HG03025 (cell line): ENCODE measurements at regions not wholly inside any gene's neighbourhood (a gene's known extent, or its start where the extent isn't known, plus 50 kb on each side); places are given as distances from the start of the nearest gene placed in this dataset.

Experiments
- ATAC-seq: cut with Tn5 transposase; IDR thresholded peaks from one replicate; pipeline ENCODE4 v1.9.1; 2021; ENCODE audit warnings: mild to moderate bottlenecking, moderate library complexity; ENCODE audit not compliant: unreplicated experiment, low FRiP score

DNA sequence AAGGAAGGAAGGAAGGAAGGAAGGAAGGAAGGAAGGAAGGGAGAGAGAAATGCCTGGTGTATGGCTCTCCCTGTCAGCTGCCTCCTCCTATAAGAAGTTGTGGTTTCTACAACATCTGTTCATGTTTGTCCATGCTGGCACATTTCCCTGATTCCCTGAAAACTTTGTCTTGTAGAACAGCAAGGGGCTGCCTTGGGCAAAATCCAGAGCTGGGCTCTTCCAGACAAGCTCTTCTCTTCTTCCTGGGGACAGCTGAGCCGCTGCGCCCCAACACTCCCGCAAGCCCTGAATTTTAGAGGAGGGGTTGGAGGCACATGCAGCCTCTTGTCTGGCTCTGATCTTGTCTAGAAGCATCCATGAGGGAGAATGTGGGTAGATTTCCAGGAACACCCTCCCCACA is 282.0 kb upstream of the ADARB2 start:
- no peak for ATAC-seq

- ATAC-seq = no peak
These were observed 277.2 kb upstream of the ADARB2 start for GRCh38 chr10:2014541-2014940.

DNA sequence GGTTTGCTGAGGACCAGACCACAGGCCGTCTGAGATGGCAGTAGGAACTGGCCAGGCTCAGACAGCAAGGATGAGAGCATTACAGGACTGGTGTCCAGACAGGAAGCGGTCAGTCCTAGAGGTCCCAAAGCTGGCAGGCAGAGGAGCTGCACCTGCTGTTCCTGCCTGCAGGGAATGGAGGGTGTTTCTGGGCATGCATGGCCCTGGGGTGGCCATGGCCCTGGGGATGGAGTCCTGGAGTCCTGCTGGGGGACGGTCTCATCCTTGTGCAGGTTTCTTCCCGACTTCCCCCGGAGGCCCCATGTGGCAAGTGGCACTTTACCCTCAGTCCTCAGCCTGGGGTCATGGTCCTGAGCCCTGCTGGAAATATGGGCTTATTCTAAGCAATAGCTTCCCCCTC is 274.9 kb upstream of the ADARB2 start:
- no peak for ATAC-seq

DNA sequence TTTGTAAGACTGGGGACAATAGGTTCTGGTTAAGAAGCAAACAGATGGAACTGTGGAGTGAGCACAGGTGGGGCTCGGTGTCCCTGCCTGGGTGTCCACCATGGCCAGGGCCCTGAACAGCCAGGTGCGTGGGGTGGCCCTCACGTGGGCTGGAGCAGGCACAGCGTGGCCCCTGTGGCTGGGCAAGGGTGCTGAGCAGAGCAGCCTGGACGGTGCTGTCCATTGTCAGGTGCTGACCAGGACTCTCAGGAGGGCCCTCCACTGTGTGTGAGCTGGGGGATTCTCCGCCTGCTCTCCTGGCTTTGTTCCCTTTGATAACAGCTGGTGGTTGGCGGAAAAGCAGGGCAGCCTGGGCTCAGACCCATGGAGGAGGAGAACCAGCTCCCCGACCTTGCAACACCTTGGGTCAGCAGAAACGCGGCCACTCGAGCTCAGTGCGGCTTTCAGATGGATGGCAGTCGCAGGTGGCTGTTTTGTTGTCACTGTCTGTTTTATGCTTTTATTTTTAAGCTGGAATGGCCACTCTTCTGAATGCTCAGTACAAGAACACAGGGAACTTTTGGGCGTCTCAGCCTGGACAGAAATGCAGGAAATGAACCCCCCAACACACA is 273.9 kb upstream of the ADARB2 start:
- no peak for ATAC-seq

DNA sequence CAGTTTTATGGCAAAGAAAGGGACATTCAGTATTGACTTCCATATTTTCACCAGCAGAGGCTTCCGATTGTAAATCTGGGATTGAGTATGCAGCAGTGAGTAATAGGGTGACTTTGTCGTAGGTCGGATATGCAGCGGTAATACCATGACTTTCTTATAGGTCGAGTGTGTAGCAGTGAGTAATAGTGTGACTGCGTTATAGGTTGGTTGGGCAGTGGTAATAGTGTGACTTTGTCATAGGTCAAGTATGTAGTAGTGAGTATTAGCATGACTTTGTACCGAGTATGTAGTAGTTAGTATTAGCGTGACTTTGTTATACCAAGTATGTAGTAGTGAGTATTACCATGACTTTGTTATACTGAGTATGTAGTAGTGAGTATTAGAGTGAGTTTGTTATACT is 268.2 kb upstream of the ADARB2 start:
- no peak for ATAC-seq

GRCh38 chr10:1992930-1993329 is 255.6 kb upstream of the ADARB2 start:
- no peak for ATAC-seq

DNA sequence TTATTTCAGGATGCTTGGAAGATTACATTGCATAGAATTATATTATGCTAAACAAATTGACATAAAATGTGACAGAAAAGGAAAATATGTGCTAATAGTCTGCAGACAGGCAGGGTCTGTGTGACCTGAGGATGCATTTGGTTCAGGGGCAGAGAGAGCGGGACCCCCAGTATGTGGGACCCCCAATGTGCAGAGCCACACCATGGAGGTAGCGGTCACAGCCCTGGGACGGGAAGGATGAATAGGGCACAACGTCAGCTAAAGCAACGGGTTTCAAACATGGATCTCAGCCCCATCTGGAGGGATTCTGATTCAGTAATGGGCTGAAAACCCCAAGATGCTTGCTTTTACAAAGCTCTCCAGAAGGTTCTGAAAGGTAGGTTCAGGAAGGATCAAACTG is 251.8 kb upstream of the ADARB2 start:
- no peak for ATAC-seq

- ATAC-seq = no peak
These were observed 244.7 kb upstream of the ADARB2 start for GRCh38 chr10:1981976-1982375.

GRCh38 chr10:1980459-1980858 is 243.1 kb upstream of the ADARB2 start:
- no peak for ATAC-seq

GRCh38 chr10:1978584-1978983 is 241.3 kb upstream of the ADARB2 start:
- no peak for ATAC-seq

DNA sequence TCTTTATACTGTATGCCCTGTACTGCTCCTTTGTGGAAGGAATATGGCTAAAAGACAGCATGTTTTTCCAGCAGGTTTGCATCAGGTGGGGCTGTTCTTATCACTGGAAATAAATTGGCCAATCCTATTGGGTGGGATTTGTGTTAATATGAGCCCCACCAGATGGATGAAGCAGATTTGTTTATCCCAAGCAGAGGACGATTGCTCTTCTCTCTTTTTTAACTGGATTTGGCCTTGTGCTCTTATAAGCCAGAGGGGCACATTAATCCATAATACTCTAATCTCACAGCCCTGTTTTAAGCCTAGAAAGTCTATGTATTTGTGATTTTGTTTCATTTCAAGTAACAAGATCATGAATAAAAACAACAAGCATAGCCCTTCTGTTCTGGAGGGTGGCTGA is 240.1 kb upstream of the ADARB2 start:
- ATAC-seq = no peak

- no peak for ATAC-seq
These were observed 235.1 kb upstream of the ADARB2 start for GRCh38 chr10:1972406-1972805.

DNA sequence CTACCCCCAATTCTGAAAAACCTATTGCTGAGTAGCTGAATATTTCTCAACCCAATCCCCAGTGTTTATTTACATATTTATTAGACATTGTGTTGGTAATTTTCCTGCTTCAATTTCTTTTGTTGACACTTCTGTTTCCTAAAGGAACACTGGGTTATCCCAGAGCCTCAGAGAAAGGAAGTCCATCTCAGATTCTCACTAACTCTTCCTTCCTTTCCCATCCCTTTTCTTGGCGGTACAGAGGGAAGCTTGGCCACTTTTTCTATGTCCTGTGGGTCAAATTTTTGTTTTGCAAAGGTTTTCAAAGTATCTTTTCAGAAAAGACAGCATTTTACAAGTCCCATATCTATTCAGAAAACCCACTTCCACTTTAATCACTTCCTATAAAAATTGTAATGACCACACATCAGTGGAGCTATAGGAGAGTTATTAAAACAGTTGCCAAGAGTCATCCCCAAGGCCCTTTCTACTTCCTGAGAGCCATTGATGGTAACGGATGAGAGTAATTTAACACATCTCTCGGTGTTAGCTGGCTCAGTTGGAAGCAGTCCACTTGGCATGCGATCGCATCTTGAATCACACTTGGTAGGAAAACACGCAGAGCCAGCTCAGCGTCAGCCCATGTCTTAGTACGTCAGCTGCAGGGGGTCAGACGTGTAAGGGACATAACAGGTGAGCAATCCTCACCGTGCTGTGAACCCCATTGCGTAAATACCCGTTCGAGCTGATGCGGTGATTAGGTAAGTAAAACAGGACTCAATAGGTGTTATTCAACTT is 231.1 kb upstream of the ADARB2 start:
- ATAC-seq = no peak

DNA sequence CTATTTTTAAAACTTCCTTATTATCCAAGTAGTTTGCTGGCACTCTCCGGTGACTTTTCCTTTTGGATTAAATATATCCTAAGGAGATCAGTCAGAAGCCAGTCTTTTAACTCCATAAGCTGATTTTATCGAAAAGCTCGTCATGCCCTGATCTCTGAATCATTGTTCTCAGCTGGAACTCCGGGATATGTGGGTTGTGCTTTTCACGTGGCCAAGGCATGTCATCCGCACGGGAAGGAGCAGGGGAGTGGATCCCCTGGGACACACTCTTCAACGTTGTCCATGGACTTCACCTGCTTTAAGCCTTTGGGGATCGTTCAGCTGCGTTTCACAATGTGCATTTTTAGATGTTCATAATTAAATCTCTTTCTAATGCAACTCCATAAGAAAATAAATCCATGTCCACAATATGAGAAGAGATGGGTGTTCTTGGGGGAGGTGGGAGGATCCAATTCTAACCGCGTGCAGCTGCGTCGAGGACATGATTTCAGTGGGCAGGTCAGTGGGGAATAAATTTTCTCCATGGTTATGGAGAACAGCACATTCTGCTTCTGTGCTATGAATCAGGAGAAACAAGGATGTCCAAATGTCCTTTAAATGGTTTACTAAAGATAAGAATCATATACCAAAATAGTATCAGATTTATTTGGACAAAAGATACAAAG is 229.5 kb upstream of the ADARB2 start:
- ATAC-seq = no peak

DNA sequence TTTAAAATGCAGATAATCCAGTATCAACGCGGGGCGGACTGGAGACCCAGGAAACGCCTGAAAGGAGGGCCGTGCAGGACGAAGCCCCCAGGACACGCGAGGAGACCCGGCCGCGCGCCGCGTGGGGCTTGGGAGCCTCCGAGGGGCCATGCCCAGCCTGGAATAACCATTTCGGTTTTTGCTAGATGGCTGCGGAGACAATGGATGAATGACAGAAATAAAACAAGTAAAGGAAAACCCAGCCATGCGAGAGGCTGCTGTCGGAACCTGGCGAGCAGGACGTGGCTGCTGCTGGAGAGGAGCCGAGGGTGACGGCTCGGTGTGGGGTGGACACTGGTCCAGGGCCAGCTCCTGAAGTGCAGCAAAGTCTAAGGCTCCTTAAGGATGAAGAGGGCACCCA is 227.2 kb upstream of the ADARB2 start:
- no peak for ATAC-seq

- no peak for ATAC-seq
These were observed 226.0 kb upstream of the ADARB2 start for GRCh38 chr10:1963341-1963740.

DNA sequence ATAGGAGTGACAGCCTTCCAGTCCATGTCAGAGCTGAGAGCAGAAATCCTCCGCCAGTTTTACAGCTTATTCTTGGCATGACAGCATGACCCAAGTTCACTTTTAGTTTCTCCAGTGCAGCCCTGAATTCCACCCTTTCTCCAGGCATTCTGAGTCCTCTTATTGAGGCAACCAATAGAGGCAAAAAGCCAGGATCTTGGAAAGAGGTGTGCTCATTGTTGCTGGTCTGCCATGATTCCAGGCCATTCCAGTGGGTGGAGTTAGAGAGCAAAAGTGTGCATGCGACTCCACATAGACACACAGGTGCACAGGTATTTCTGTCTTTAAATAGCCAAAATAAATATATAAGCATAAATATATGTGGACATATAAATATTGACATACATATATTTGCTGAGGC is 224.7 kb upstream of the ADARB2 start:
- ATAC-seq = no peak

DNA sequence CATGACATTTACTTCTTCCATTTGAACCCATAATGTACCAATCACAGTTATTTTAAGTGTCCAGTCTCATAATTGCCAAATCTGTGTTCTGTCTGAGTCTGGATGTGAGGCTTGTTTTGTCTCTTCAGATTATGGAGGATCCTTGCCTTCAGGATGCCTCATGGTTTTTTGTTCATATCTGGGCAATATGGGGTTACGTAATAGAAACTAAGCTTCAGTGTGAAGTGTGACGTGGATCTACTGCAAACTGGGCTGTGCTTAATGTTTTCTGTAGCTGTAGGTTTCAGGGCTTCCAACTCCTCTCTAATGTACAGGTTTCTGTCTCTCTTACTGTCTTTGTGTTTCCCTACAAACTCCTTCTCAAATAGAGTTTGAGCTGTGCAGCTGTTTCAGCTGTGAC is 223.7 kb upstream of the ADARB2 start:
- ATAC-seq = no peak

- ATAC-seq = no peak
These were observed 219.7 kb upstream of the ADARB2 start for GRCh38 chr10:1957057-1957456.

DNA sequence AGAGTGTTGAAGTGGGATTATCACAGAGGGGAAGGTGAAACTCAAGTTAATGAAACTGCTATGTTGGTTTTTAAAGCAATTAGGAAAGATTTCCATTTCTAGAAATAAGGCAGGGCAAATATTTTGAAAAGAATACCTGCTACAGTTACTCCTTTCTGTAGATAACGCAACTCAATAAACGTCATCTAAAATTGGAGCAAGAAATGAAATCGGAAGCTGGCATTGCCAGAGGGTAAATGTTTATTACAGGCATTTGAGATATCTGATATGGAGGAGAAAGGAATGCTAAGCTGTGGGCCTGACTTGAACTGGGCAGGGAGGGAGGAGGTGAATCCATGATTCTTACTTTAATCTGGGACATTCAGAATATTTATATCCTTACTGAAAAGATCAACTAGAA is 217.0 kb upstream of the ADARB2 start:
- ATAC-seq = no peak

DNA sequence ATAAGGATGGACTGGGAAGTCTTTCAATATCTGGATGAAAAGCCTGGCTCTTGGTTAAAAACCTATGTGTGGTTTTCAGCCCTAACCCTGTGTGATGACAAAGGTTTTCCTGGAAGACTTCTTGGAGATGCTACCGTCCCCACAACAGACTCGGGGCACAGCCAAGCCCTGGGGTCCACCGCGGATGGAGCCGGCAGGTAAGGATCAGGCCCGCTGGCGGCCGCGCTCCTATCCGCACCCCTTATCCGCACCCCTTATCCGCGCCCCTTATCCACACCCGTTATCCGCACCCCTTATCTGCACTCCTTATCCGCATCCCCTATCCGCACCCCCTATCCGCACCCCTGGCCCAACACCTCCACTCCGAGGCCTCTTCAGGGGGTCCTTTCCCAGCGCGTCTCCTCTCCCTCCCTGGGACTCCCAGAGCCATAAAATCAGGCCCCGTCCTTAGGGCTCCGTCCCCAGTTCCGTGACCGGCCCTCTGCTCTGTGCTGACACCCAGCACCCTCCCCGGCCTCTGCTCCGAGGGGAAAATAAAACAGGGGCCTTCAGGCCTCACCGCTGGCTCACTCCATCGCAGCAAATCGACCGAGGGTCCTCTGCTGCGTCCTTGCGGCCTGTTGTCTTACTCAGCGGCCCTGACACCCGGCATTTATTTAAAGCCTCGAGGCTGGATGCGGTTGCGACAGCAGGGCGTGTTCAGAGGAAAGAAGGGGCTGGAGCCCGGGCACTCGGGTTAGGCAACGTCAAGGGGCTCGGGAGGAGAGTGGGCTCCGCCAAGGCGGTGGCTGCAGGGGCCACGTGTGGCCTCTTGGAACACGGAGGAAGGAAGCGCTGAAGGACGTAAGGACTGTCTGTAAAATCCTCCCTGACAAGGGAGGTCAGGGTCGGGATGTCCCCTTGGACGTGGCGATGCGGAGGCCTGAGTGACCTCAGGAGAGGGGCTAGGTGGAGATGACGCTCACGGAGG is 215.1 kb upstream of the ADARB2 start:
- ATAC-seq = no peak
